HG02943 (cell line): ENCODE measurements at regions not wholly inside any gene's neighbourhood (a gene's known extent, or its start where the extent isn't known, plus 50 kb on each side); places are given as distances from the start of the nearest gene placed in this dataset.

ENCODE experiments used
- ATAC-seq: cut with Tn5 transposase; IDR thresholded peaks from one replicate; pipeline ENCODE4 v1.9.1; 2021; ENCODE audit warnings: mild to moderate bottlenecking, low read depth, moderate library complexity; ENCODE audit not compliant: unreplicated experiment

DNA sequence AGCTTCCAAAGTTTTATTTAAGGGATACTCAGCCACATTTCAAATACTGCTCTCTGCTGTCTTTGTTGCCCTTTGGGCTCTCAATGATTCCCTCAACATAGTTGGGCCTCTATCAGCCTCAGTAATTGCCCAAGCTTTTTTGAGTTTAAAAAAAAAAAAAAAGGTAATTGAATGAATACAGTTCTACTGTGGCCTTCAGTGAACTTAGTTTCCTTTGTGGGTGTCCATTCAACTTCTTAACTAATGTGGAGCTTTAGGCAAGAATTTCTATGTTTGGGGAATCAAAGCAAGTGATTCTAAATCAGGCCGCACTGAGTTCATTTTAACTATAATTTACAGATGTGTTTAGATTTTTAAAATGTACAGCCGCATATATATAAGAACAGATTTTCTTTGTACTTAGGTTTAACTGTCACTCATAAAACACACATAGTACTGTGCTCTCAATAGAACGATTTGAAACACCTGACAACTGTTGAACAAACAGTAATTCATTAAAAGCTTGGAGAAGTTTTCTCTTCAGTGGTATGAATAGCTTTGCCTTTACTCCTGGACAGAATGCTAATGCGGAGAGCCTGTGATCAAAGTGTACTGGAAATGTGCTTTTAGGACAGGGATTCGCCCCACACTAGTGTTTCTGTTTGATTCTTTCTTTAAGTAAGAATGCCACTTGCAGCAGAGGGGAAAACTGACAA is 844.9 kb upstream of the SEMA6D start:
- no peak for ATAC-seq

DNA sequence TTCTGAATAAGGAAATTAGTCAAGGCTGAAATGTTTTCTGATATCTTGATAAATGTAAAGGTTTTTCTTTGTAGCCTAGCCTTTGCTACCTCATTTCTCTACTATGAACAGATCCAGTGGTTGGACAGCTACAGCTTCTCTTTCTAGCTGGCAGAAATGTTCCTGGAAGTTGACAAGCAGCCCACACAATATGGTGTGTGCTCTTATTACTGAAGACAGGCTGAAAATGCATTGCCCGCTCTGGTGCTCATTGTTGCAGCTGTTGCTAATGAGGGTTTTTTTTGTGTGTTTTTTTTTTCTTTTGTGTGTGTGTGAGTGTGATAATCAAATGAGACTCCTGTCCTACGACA is 844.3 kb upstream of the SEMA6D start:
- no peak for ATAC-seq

DNA sequence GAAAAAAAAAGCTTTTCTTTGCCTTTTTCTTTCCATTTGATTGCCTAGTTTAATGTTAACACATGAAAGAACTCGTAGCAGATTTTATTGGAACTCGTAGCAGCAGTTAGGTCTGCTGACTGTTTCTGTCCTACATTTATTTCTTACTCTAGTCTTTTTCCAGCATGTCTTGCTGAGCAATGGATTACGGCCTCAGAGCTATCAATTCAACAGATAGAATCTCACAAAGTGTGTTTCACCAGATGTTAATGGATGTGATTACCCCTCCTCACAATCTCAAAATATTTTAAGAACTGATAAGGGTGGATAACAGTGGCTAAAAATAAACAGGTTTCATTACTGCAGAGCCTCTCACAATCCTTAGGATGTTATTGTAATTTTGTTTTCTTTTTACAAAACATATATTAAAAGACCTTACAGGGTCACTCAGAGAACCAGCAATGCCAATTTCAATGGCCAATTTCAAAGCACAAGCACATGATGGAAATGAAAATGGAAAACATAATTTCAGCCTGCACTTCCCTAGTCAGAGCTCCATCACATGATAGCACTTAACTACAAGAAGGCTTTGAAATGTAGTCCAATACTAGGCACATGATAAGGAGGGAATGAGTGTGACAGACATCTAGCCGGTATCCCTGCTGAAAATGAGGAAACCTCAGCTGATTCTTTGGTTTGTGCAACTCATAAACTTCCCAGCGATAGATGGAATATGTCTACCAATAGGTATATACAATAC is 838.1 kb upstream of the SEMA6D start:
- no peak for ATAC-seq

DNA sequence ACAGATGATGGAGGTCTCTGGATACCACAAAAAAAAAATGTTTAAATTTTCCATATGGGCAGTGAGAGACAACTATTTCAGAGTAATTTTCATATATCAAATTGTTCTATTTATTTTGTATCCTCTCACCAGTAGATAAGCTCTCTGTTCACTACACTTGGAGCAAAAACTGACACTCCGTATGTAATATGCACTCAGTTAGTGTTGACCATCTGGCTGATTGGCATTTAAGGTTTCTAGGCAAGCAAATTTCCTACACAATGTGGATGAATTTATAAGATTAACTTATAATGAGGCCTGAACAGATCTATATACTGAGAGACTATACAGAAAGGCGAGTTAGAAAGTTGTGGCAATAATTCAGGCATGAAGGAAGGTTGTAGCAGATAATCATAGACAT is 836.5 kb upstream of the SEMA6D start:
- ATAC-seq: no peak

DNA sequence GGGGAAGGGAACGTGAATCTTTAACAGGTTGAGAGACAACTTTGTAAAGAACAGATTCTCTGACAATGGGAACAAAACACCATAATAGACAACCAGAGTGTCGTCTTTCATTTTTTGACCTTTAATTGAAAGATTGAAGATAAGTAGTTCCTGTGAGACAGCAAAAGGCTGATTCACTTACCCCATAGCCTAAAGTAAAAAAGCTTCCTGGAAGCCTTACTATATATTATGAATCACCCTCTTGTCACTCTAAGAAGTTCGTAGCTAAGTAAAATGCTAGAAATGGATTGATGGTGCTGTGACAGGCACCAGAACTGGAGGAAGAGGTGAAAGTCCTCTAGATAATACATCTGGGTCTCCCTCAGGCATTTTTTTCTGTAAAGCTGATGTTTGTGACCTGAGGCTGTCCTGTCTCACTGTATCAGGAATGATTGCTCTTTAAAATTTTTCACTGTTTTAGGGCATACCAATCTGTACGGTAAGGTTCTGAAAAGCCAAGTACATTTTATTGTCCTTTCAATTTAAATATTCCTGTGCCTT is 824.6 kb upstream of the SEMA6D start:
- ATAC-seq: no peak

DNA sequence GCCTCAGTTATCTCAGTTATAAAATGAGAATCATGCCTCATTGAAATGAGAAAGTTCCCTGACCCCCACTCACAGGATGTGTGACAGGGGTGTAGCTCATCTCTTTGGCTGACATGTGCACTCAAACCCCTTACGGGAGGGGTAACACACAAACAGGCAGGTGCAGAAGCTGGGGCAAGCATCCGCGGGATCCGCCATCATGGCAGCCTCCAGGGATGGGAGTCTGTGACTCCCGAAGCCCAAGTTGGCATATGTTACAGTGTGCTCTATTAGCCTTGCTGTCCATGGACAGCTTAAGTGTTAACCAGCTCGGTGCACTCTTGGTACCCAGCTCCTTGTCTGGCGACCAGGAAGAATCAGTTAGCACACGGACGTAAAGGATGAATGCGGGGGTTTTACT is 822.7 kb upstream of the SEMA6D start:
- ATAC-seq: no peak

DNA sequence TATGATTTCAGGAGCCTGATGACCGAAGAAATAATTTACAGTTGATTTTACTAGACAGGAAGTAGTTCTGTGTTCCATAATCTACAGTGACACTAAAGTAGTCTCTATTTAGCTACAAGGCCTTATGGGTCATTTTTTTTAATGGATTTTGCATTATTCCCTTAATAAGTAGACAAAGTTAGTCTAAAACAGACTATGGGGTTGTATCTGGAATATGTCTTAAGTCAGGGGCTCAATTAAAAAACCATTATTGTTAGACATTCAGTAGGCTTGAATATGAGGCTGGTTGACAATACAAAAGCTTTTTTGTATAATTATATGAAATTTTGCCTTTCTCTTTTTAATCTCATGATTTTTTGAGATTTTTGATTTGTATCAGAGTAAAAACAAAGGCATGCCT is 820.0 kb upstream of the SEMA6D start:
- no peak for ATAC-seq

DNA sequence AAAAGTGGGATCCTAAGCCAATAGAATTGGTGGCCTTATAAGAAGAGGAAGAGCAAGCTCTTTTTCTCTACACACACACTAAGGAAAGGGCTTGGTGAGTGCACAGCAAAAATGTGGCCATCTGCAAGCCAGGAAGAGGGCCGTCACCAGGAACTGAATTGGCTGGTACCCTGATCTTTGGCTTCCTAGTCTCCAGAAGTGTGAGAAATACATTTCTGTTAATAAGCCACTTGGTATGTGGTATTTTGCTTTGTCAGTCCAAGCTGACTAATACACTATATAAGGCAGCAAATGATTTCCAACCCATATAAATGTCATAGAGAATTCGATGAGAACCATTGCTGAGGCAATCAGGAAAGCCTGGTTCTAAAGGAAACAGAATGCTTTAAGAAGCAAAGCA is 816.3 kb upstream of the SEMA6D start:
- no peak for ATAC-seq

DNA sequence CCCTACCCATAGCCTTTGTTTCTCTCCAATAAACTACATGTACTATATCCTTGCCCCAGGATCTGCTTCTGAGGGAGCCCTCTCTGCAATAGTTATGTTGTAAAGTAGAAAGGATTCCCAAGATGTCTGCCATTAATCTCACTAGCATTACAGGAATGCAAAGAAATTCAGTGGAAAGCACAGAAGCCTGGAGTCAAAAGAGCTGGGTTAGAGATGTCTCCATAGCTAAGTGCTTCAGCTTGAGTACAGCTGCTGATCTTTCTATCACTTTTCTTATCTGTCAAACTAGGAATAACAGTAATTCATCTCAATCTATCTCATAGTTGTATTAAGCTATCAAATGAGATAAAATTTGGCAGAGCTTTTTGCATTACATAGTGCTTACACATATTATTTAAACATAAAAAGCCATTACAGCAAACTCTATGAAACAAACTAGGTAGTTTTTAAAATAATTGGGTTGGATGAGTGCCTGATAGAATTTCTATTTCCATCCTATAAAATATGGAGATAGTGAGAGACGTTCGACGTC is 799.5 kb upstream of the SEMA6D start:
- no peak for ATAC-seq

DNA sequence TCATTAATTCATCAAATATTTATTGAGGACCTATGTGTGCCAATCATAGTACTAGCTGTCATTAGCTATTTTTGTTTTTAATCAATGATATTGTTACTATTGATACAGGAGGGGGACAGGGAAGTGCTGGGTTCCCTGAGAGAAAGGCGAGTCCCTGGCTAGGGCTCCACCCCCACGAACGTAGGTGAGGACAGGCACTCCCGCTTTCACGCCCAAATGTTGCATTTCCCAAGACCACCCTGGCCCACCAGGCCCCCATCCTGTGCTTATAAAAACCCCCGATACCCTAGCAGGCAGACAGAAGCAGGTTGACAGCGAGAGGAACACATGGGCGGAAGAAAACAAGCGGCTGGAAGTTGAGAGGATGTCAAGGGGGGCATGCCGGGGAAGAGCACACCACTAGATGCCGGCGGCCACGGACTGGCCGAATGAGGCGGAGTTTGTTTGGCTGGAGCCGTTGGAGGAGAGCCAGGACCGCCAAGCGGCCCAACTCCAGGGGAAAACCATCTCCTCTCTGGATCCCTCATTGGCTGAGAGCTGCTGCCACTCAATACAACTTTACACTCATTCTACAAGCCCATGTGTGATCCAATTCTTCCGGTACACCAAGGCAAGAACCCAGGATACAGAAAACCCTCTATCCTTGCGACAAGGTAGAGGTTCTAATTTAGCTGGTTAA is 798.7 kb upstream of the SEMA6D start:
- ATAC-seq: no peak

DNA sequence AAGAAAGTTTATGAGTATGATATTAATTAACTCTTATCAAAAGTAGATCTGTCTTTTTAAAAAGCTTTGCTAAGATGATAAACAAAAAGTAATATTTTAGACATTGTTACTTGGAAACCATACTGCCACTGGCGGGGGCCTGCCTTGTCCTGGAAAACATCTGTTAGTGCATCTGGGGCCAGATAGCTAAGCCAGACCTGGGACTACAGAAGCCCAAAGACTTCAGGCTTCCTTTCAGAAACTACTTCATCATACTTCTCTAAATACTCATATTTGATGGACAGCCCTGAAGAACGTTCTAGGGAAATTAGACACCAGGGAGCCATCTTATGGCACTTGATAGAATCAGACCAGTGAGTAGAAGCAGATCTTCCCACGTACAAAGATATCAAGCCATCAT is 795.4 kb upstream of the SEMA6D start:
- ATAC-seq: no peak

DNA sequence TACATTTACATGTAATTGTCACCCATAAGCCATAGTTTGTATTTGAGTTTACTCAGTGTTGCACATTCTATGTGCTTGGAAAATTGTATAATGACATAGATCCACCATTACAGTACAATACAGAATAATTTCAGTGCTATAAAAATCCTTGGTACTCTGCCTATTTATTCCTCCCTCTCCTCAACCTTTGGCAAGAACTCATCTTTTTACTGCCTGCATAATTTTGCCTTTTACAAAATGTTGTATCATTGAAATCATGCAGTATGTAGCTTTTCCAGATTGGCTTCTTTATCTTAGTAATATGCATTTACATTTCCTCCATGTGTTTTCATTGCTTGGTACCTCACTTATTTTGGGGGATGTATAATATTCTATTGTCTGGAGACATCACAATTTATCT is 786.9 kb upstream of the SEMA6D start:
- no peak for ATAC-seq

DNA sequence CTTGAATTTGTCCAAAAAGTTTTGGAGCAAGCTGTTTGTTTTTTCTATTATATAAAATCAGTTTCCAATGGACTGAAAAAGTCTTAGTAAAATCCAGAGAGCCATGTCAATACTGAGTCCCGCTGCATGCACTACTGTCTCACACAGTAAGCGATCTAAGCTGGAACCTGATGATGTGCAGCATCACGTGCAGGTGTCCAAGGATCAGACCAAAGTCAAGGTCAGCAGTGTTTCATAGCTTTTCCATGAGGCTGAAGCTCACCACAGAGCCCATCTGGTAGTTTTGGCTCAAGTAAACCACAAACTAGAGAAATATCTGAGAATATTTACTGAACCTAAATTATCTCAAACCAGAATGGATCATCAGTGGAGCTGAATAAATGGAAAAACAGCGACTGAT is 784.0 kb upstream of the SEMA6D start:
- no peak for ATAC-seq

DNA sequence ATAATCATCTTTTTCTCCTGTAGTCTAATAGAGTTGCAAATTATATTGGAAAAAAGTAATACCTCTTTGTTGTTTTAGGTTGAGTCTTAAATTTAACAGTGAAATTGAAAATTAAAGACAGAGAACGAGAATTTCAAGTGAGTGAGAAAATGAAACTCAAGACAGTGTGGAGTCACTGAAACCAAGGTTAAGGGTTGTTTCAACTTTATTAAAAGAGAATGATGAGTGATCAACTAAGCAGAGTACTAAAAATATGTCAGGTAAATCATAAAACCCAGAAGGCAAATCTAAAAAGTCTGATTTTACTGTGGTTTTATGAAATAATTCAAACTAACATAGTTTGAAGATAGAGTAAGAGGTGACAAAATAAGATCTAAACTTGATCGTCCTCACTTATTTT is 782.5 kb upstream of the SEMA6D start:
- no peak for ATAC-seq

DNA sequence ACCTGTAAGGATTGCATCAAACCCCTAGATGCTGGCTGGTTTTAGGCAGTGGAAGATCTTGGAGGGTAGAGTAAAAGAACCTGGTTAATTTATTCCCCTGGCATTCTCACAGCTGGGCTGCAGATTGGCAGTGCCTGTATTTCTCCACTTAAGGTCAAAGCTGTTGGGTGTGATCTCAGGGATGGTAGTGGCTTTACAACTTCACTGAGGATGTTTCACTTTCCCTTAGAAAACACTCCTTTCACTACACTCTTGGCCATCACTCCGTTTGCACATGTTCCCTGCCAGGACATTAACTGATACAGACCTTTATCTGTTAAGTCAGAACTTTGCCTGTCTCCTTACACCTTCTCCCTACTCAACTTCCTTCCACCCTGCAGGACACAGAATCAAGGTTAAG is 779.1 kb upstream of the SEMA6D start:
- no peak for ATAC-seq

DNA sequence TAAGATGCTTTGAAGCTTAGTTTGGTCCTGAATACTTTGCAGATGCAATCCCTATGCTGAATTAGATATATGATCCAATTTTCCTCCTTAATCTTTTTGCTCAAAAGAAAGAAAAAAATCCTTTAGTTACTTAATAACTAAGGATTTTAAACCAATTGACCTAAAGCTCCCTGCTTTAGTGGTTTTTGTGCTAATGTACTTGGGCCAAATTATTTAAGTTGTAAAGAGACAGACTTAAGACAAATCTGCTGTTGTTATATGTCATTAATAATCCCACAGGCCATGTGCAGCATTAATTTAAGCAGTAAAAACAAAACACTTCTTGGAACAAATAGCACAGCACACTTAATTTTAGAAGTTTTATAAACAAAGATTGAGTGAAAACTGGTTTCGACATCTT is 776.1 kb upstream of the SEMA6D start:
- no peak for ATAC-seq

DNA sequence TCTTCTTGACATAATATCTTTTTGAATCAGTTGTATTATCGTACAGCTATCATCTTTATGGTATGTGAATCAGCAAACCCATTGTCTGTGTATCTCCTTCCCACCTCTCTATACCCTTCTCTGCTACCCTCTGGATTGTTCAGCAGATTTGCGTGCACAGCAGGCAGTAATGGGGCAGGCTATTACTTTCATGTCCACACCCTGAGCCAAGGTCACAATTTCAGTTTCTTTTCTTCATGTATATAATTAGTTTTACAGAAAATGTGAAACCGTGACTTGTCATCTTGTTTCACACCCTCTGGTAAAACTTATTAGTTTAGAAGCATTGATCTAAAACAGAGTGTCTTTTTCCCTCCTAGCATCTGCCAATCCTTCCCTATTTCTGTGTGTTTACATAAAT is 770.4 kb upstream of the SEMA6D start:
- ATAC-seq: no peak

DNA sequence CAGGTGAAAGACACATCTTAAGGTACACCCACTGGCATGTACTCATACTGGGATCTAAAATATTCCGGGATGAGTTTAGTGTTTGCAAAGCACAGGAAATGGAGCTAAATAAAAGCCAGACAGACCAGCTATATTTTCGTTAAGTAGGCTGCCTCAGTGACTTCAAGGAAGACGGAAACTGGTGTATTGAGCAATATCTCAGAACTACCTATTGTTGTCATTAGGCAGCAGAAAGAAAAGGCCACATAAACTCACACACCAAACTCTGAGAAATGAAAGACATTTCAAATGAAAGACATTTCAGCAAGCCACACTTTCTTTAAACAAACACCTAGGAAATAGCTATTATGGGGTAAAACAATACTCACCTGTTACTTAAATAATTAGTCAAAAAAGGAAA is 761.7 kb upstream of the SEMA6D start:
- ATAC-seq: no peak

DNA sequence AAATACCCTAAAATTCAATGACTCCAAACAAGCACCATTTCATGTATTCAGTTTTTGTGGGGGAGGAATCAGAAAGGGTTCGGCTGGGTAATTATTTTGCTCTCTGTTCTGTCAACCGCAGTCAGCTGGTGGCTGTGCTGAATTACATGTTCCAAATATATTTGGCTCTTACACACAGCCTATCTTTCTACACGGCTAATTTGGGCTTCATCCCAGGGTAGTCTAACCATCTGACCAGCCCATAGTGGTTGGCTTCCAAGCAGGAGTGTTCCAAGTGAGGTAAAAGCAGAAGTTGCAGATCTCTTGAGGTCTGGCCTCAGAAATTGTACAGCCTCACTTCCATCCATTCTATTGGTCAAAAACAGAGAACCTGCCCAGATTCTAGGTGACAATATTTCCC is 760.8 kb upstream of the SEMA6D start:
- ATAC-seq: no peak

DNA sequence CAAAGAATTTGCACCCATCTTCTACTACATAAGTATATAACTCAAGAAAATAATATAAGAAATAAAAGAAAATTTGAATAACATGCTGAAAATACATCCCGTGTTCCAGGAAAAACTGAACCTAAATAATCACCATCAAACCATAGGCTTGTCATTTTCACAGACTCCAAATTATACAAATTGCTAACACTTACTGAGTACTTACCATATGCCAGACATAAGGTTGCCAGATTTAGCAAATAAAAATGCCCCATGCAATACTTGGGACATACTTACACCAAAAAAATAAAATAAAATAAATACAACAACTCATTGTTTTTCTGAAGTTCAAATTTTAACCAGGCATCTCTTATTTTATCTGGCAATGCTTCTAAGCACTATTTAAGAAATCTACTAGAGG is 760.4 kb upstream of the SEMA6D start:
- ATAC-seq: no peak

DNA sequence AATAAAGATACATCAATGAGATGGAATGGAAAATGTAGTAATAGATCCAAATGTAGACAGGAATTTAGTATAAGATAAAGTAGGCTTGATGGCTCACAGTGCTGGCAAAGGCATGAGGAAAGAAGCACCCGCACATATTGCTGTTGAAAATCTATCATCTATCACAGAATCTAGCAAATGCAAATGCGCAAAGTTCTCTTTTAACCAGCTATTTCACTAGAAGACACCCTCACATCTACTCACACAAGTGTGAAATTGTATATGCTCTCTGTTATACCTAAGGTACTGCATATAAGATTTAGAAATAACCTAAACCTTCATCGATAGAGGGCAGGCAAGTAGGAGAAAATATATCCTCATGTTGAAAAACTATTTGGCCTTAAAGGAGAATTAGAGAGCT is 756.7 kb upstream of the SEMA6D start:
- ATAC-seq: no peak
